ENCODE measurements at regions not wholly inside any gene's neighbourhood (a gene's known extent, or its start where the extent isn't known, plus 50 kb on each side); places are given as distances from the start of the nearest gene placed in this dataset.

DNA sequence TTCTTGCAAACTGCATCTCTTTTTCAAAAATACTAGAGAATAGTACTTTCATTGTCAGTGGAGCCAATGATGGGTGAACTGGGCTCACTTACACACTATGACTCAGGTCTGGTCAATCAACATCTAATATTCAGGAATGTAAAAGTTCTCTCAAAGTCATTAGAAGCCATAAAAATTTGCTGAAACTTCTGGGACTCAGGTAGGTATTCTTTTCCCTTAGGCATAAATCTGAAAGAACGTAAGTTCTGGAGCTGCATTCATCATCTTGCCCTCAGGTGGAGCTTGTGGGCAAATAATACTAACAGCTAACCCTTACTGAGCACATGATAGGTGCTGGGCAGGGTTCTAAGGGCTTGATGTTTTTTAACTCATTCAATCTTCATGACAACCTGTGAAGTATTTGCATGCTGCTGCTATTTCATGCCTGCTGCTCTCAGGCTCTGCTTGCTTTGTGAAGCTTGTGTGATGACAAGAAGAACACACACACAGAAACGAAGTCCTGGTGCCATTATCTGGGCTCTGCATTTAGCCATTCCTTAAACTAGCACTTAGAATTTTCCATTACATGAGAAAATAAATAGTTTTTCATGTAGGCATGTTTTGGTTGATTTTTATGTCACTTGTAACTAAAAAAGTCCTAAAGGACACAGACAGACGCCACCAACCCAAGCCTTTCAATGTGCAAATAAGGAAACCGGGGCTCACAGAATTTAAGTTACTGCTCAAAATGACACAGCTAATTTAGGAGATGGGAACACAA is 394.2 kb upstream of the LYPLAL1 start:
- no peak for DNase-seq

DNA sequence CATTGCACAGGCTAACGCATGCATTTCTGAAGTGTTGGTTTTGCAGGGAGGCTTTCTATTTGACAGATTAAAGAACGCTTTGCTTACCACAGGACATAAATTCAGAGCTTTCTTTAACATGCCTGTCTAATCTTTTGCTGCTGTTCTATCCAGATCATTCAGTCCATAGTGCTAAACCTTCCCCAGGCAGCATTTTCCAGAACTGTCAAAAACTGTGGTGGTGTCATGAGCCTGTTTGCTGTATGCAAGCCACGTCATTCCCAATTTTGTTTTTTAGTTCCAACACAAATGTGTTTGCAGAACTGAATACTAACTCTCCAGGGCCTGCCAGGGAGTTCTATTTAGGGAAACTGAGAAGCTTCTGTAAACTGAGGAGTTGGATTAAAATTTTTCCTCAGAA is 390.5 kb upstream of the LYPLAL1 start:
- DNase-seq: no peak

DNA sequence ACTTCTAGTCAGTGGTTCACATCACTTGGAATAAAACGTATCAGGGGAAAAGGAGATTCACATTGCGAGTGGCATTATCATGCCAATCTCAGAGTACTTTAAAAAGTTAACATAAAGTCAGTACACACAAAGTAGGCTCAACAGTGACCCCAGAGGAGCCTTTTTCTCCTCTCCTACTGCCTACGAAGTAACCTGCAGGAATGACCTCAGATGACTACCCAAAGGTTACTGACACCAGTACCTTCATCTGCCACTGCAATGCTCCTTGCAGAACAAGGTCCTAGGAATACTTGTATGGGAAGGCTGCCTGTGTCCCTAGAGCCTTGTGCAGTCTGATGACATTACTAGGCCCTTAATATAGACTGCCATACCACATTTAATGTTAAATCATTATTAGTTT is 389.8 kb upstream of the LYPLAL1 start:
- no peak for DNase-seq

DNA sequence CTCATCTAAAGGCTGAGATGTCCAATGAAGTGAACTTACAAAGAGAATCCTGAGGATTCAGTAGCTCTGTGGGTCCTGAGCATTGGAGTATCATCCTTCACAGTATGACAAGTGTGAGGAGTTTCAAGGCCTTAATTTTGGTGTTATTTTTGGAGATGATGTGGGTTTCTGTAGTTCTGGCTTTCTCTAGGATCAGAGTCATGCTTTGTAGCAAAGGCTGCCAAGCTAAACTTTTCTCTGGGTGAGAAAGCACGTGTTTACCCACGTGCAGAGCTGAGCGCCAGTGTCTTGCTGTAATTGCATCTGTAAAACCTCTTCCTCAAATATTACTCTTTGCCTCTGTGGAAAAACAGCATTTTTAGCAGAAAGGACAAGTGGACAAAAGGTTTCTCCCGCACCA is 387.8 kb upstream of the LYPLAL1 start:
- DNase-seq: no peak

DNA sequence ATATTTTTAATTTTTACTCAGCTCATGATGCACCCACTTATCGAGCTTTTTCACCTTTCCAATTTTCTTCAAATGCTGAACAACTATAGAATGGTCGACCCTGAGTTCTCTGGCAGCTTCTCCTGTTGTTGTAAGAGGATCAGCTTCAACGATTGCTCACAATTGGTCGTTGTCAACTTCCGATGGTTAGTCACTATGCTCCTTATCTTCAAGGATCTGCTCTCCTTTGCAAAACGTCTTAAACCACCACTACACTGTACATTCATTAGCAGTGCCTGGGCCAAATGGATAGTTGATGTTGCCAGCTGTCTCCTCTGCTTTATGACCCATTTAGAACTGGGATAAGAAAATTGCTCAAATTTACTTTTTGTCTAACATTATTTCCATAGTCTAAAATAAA is 385.9 kb upstream of the LYPLAL1 start:
- DNase-seq: no peak

DNA sequence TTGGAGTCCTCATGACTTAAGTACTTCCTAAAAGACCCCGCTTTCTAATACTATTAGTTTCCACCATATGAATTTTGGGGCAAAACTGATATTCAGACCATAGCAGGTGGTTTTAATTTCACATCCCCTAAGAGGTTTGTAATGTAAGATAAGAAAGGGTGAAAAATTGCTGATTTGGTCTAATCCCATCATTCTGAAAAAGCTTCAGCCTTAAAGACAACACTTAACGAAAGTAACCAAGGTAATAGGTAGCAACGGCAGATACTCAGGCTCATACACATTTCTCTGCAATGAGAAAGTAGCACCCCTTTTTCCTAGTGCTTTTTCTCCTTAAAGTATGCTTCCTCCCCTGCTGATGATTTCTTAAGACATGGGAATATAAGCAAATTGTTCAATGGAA is 376.9 kb upstream of the LYPLAL1 start:
- DNase-seq: no peak

DNA sequence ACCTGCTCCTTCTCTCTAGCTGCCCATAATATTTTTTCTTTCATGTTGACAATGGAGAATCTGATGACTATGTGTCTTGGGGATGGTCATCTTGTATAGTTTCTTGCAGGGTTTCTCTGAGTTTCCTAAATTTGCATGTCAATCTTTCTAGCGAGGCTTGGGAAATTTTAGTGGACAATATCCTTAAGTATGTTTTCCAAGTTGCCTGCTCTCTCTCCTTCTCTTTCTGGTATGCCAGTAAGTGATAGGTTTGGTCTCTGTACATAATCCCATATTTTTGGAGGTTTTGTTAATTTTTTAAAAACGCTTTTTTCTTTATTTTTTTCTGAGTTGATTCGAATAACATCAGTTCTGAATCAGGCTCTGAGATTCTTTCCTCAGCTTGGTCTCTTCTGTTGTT is 370.9 kb upstream of the LYPLAL1 start:
- no peak for DNase-seq

DNA sequence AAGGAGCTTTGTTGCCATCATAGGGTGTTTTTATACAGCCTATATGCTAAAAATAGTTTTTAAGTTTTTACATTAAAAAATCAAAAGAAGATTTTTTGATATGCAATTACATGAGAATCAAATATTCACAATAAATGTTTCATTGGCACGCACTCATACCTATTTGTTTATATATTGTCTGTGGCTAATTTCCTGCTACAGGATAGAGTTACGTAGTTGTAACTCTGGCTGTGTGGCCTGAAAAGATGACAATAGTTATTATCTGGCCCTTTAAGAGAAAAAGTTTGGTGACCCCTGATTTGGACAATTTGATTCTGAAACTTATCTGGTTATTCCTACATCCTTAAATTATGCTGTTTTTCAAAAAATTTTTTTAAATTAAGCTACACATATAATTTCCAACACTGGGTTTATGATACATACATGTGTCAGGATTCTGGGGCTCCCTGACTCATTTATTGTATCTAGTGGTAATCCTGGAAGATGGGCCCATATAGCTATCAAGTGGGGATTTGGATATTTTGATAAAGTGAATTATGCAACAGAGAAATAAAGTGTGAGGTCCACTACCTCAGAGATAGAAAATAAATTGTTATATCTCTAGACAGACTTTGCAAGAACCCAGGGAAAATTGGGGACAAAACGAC is 370.2 kb upstream of the LYPLAL1 start:
- DNase-seq: no peak

DNA sequence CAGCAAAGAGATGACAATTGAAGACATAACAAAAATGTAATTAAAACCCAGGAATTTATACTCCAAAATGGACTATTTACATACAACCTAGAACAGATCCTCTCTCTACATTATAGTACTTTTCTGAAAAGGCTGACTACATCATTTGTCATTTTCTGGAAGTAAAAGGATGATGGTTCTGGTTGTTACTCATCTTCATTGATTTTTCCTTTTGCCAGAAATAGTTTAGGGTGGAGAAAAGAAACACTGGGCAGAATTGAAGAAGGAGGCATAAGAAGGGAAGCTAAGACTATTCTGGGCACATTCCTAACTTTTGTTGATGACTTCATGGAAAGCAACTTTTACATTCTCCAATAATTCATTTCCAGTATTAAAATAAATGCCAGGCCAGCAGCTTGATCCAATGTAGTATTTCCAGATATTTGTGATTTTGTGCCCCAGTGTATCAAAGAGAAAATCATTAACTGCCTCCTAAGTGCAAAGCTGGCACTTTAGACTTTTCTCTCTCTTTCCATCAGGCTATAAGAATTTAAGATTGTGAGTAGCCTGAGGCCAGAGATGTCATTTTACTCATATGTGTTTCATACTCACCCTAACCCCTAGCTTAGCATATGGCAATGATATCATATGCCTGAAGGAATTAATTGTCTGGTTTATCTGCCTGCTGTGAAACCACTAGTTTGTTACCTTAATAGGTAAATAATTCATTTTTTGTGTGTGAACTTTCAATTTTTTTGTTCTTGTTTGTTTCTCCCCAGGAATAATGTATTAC is 369.5 kb upstream of the LYPLAL1 start:
- no peak for DNase-seq

DNA sequence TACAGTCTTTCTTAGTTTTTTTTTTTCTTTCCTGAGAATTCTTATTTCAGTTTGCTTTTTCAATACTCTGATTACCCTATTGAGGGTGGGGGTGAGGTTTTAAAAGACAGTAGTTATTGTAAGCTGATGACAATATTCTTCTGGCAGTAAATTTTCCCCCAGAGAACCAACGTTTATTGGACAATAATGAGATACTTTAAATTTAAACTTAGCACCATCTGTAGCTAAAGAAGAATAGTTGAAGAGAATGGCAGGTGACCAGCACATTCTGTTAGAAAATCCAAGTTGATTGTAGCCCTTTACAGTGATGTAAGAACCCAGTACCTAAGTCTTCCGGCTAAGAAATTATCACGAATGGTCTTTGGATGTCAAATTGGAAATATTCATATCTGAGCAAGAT is 364.6 kb upstream of the LYPLAL1 start:
- DNase-seq: no peak

DNA sequence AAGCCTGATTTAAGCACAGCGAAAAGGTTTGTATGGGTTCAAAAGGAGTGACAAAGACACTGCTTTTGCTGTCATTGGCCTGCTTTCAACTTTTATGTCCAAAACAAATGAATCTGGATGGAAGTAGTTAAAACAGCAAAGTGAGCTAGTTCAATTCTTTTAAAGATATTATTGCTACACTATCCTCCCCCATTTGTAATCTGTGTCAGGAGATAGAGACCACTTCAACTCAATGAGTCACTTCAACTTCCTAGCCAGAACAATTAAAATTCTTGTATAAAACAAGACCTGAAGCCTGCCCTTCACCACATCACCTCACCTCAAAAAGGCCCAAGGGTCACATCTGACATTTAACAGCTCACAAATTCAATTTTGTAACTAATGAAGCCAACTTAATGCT is 364.1 kb upstream of the LYPLAL1 start:
- DNase-seq: no peak

DNA sequence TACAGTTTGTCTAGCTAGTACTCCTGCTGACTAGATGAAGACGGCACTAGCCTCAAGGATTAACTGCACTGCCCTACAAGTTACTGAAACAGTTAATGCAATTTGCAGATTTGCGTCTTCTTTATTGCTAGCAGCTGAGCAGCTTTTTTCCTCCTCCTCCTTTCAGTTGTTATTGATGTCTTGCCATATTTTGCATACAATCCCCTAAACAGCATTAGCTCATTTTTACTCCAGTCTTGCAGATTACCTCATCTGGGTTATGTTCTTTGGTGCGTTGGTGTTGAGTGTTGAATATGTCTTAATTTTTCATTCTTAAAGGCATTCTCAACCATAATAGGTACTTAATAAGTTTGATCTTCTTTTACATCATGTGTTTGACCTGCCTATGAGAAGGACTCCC is 363.4 kb upstream of the LYPLAL1 start:
- no peak for DNase-seq

DNA sequence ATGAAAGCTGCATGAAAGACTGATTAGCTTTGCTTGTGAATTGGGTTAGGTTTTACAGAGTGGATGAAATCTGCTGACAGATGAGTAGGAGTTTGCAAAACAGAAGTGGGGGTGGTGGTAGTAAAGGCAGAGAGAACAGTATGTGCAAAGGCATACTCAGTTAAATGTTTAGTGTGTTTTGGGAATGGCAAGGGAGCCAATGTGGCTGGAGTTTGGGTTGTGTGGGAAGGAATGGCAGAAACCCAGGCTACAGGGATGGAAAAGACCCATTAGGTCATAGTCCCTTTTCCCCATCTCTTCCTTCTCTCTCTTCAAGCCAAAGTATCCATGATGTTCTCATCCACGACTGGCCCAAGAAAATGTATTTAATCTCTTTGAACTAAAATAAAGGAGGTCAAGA is 362.2 kb upstream of the LYPLAL1 start:
- no peak for DNase-seq

DNA sequence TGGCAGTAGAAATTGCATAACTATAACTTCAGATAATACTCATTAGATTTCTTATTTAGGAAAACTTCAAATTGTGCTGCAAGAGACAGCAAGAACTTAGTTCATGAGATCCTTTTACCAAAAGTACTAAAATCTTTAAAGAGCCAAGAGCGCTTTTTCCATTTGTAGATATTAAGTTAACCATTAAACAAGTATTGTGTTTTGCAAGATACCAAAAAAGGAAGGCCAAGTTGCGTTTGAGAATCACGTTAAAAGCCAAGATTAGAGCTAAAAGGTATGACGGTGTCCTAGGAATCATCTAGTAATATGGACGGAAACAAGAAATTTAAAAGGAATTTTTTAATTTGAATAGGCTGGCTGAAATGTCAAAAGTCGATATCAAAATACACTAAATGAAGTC is 361.3 kb upstream of the LYPLAL1 start:
- DNase-seq: no peak

DNA sequence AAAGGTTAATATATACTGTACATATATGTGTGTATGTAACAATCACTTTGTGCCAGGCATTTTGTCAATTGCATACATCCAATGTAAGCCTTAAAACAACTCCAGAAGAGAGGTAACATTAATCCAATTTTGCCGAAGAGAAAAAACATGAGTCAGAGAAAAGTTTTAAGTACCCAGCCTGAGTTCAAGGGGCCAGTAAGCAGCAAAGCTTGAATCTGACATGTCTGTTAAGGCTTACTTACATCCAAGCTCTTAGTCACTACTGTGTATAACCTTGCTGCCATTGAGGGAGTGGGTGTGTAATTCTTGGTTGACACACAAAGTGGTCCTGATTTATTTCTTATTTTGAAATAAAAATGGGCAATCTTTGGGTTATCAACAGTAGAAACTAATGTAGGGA is 360.4 kb upstream of the LYPLAL1 start:
- no peak for DNase-seq

DNA sequence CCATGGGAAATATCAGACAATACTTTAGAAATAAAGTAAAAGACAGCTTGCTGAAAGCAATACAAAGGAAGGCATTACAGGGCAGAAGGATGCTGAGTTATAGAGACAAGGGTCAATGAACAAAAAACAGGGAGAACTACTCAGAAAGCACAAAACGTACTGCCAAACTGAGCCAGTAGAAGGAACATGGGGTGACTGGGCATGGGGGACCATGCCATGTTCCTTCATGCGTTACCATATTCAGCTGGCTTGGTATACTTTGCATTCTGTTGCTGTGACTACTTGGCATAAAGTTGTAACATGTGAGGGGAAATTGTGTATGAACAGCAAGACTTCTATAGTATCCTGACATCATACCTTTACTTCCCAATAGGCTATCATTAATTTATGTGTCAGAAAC is 358.6 kb upstream of the LYPLAL1 start:
- no peak for DNase-seq

DNA sequence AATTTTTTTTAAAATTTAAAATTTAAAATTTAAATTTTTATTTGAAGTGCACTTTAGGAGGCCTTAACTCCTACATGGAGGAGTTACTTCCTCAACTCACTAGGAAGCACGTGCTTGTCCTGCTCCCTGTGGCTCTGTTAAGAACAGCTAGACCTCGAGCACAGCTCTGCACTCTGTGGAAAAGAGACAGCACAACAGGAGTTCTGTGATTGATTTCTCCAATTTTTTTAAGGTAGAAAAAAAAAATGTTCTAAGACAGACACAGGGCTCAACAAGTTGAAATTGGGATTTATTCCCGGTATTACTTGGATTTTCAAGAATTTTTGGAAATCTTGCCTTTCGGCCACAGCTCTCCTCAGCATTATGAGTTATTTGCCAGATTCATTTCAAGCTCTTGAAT is 356.6 kb upstream of the LYPLAL1 start:
- DNase-seq: no peak

DNA sequence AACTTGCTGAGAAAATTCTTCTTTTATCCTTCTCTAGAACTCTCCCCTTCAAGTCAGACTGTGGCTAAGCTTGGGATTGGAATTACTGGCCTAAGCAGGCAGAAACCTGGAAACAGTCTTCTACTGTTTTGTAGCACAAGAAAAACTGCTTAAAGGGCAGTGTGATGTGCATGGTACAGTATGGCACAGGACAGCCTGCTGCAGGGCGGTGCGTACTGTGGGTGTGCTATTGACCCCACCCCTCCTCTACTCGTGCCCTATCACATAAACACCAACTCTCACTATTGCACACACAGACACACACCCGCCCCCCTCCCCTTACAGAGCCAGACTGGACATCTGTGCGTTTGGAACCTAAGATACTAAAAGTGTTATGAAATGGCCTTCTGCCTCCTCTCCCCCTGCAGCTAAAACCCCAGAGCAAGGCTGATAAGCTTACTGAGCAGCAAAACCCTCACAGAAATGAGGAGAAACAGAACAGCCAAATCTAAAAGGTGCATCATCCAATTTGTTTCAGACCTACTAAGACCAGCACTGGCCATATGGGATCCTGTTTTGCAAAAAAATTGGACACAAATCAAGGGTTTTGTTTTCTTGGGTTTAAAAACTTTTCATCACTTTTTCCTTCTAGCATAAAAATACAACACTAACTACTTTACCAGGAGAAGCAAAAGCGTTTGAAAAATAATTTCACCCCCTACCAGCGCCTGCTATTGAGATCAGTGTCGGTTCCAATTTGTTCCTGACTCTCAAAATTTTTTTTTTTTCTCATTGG is 355.8 kb upstream of the LYPLAL1 start:
- DNase-seq: no peak

DNA sequence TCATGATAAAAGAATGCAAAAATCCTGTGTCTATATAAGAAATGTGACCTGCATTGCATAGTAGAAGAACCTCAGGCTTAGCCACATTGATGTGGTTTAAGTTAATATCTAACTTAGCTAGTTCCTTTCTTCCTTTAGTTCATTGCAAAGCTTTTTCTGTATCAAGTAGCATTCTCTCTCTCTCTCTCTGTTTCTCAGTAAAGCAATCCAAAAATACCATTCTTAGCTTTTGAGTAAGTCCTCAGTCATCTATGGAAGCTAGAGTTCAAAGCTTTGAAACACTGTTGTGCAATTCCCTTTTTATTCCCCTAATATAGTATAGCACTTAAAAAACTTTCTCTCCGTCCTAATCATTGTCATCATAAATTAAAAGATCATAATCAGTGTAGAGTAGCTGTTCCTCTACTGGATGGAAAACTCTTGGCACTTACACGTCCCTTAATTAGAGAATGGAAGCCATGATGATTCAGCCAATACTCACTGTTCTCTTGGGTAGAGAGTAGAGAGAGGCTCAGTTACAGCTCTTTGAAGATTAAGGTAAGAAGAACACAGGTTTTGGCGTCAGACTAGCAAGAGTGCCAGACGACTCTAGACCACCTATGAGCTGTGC is 350.3 kb upstream of the LYPLAL1 start:
- no peak for DNase-seq

DNA sequence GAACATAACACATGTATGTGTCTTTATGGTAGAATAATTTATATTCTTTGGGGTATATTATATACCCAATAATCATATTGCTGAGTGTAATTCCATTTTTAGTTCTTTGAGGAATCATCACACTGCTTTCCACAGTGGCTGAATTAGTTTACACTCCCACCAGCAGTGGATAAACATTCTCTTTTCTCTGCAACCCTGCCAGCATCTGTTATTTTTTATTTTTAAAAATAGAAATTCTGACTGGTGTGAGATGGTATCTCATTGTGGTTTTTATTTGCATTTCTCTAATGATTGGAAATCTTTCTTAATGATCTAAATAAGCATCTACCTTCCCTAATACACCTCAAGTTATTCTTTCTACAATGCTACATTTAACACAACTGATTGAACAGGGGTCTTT is 346.2 kb upstream of the LYPLAL1 start:
- DNase-seq: no peak

DNA sequence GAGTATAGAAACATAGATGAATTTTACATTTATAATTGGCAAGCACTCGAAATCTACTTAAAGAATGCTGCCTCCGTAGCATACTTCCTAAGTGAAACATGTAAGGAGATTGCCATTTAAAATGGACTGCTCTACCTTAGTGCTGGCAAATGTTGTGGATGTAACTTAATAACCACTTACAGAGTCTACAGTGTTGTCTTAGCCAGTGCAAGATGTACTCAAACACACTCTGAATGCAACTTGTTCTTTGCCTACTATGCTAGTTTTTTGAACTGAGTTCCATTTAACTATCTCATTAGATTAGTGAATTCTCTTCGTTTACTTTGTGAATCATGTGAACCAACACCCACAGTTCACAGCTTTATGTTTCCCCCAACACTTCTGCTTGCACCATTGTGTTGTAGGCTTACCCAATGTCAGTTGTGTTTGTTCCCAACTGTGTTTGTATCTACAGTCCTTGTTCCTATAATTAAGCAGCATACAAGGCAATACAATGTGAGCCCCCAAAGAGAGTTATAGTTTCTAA is 345.5 kb upstream of the LYPLAL1 start:
- DNase-seq: no peak

DNA sequence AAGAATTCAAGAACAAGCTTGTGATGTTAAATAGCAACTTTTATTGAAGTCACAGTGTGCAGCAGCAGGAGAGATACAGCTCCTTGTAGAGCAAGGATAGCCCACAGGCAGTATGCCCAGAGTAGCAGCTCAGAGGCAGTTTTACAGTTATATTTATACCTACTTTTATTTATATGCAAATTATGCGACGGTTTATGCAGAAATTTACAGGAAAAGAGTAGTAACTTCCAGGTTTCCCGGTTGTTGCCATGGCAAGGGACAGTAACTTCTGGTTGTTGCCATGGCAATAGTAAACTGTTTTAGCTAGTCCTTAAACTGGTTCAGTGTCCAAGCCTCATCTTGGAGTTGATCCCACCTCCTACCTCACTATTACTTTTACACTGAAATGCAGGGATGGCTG is 344.6 kb upstream of the LYPLAL1 start:
- DNase-seq: no peak

DNA sequence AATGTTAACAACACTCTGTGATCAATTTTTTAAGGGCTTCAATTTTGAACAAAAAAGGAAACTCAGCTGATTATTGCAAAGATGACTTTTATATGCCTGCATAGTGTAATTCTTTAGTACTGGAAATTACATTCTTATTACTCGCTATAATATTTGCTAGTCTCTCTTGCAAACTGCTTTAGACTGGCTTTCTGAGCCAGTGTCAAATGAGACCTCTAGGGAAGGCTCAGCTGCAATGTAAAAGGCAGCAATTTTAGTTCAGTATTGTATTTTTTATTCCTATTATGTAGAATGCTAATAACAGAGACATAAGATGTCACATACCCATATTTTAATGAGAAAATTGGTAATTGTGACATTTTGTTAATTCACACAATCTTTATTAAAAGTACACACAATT is 338.1 kb upstream of the LYPLAL1 start:
- DNase-seq: no peak

Data from midbrain (tissue), 1 donor.